ENCODE measurements at regions not wholly inside any gene's neighbourhood (a gene's known extent, or its start where the extent isn't known, plus 50 kb on each side); places are given as distances from the start of the nearest gene placed in this dataset.

DNA sequence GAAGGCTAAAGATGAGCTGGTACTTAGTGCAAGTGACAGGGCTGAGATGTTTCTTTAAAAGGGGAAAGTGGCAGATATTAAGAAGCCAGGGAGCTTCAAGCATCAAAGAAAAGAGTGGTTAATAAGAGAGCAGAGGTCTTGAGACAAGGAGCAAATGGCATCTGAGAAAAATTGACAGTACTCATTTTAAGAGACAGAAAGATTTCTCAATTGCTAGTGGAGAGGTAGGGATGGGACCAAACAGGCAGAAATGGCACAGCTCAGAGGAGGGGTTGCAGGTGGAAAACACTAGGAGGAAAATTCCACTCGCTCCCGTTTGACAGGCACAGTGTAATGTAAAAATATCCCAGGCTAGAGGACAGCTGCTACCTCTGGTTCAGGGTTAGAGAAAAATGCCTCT is 593.4 kb upstream of the LRATD1 start:
- no peak for DNase-seq (ENCODE audit: low spot score)
- TF ChIP-seq, protein P1, sequence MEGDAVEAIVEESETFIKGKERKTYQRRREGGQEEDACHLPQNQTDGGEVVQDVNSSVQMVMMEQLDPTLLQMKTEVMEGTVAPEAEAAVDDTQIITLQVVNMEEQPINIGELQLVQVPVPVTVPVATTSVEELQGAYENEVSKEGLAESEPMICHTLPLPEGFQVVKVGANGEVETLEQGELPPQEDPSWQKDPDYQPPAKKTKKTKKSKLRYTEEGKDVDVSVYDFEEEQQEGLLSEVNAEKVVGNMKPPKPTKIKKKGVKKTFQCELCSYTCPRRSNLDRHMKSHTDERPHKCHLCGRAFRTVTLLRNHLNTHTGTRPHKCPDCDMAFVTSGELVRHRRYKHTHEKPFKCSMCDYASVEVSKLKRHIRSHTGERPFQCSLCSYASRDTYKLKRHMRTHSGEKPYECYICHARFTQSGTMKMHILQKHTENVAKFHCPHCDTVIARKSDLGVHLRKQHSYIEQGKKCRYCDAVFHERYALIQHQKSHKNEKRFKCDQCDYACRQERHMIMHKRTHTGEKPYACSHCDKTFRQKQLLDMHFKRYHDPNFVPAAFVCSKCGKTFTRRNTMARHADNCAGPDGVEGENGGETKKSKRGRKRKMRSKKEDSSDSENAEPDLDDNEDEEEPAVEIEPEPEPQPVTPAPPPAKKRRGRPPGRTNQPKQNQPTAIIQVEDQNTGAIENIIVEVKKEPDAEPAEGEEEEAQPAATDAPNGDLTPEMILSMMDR (IDR thresholded peaks at IDR 0.05; ENCODE audit: extremely low read depth, missing control alignments) = no peak

DNA sequence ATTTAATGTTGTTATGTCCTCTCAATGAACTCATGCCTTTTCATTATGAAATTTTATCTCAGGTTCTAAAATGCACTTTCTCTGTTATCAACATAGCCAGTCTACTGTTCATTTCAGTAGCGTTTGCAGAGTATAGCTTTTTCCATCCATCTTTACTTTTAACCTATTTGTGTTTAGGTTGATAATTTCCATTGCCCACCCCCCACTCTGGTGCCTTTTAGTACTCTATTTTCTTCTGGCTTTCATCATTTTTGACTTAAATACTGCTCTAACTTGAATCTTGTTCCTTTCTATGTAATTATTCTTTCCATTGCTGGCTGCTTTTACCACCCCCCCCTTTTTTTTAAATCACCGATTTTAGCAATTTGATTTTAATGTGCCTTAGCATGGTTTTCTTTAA is 585.0 kb upstream of the LRATD1 start:
- DNase-seq (ENCODE audit: low spot score) = no peak
- TF ChIP-seq, protein P1 (IDR thresholded peaks at IDR 0.05; ENCODE audit: extremely low read depth, missing control alignments) = no peak

DNA sequence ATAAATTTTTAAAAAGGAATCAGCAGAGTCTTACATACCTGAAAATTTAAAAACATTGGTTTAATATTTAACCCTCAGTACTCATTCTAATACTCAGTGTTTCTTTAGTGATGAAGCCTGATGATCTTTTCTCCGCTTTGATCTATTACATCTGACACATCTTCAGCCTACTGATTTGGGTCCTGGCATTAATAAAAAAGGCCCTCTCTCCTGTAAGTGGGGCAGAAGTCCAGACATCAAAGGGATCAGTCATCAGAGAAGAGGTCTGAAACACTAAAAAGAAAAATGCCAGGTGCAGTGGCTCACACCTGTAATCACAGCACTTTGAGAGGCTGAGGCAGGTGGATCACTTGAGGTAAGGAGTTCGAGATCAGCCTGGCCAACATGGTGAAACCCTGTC is 581.1 kb upstream of the LRATD1 start:
- TF ChIP-seq, protein P1 (IDR thresholded peaks at IDR 0.05; ENCODE audit: extremely low read depth, missing control alignments) = no peak
- DNase-seq (ENCODE audit: low spot score) = no peak

DNA sequence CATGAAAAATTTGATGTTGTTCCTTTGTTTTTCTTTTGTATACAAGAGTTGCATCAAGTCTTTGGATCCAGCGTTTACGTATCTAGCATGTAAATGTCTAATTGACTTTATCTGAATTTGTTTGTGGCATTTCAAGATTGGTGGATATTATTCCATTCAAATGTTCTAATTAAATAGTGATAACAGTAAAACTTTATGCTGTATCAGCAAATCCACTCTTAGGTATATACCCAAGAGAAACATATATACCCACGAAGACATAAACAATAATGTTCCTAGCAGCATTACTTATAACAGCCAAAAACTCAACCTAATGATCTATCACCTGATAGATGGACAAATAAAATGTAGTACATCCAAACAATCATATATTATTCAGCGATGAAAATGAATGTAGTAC is 579.4 kb upstream of the LRATD1 start:
- TF ChIP-seq, protein P1 (IDR thresholded peaks at IDR 0.05; ENCODE audit: extremely low read depth, missing control alignments) = no peak
- no peak for DNase-seq (ENCODE audit: low spot score)

DNA sequence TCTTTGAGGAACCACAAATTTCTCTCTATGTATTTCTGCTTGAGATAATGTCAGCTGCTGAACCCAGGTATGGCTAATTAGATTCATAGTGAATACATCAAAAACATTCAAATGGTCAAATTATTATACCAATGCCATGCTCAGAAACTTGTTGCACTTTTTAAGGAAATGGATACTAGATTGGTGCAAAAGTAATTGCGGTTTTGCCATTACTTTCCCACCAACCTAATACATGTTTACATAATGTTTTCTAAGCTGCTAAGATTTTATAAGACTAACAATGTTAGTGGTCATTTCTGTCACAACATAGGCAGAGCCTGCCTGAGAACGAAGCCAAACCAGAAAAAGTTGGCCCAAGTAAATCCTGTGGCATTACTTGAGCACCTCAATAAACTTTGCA is 568.2 kb upstream of the LRATD1 start:
- TF ChIP-seq, protein P1 (IDR thresholded peaks at IDR 0.05; ENCODE audit: extremely low read depth, missing control alignments) = no peak
- DNase-seq (ENCODE audit: low spot score) = no peak

DNA sequence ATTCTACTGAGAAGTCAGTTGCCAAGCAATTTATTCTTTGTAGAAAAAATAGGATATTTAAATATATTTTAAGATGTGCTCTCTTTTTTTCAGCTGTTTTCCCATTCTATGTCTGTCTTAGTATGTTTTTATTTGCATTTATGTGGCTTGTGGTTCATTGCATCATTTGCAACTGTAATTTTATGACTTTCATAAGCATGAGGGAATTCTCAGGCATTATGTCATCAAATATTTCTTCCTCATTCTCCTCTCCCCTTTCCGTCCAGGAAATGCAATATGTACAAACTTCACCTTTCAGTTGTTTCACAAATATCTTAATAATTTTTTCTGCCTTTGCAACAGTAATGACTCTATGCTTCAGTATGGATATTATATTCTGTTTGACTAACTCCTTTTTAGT is 560.2 kb upstream of the LRATD1 start:
- TF ChIP-seq, protein P1 (IDR thresholded peaks at IDR 0.05; ENCODE audit: extremely low read depth, missing control alignments) = no peak
- DNase-seq (ENCODE audit: low spot score) = no peak

DNA sequence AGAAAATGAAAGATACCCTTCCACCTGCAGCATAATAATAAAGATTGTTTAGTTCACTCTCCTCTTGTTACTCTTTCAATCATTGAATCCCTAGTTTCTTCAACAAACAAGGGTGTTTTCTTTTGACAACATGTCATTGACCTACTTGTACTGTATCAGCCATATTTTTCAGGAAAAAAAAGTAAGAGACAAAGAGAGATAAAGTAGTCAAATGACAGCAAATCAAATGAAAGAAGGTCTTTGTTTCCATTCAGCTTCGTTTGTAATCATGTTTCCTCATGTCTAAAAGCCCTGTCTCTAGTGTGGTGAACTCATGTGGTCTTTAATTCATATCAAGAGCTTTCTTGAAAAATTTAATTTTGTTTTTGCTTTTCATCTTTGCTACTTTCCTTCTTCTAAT is 557.8 kb upstream of the LRATD1 start:
- TF ChIP-seq, protein P1 (IDR thresholded peaks at IDR 0.05; ENCODE audit: extremely low read depth, missing control alignments) = no peak
- no peak for DNase-seq (ENCODE audit: low spot score)

Measured in GM20000 (cell line).